ENCODE measurements at regions not wholly inside any gene's neighbourhood (a gene's known extent, or its start where the extent isn't known, plus 50 kb on each side); places are given as distances from the start of the nearest gene placed in this dataset.

DNA sequence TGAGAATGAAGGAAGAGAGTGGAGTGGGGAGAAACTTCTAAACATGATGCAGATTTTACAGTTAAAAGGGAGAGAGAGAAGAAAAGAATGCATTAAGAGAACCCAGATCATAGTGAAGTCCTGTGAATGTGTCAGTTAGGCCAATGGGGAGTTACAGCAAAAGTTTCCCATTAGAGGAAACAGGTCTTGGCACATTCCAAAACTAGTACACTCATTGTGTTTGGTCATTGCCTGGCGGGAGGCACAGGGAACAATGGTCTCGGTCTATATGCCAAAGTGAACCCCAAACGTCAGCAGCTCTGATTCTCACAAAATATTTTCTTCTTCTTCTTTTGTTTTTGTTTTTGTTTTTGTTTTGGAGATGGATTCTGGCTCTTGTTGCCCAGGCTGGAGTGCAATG is 284.5 kb upstream of the CTSO start:
- no peaks in the 10 kb centered on the region for H3K4me1 ChIP-seq (ENCODE audit: control insufficient read depth, insufficient read depth, low read length)
- H3K27ac ChIP-seq (ENCODE audit: low read length) = no peak overlapping the region
- ATAC-seq (no peak), DNase-seq (no peak)
- 88% methylated on average over 3 of the region's 3 CpGs for WGBS
- no peak overlapping the region for H3K4me3 ChIP-seq (ENCODE audit: low read length)
- H3K27me3 ChIP-seq (ENCODE audit: control insufficient read depth, insufficient read depth) = no peaks in the 10 kb centered on the region
- no peaks in the 10 kb centered on the region for H3K9me3 ChIP-seq (ENCODE audit: control insufficient read depth, low read length)
- intact Hi-C loops (cut with DNase I) = no loop called here

DNA sequence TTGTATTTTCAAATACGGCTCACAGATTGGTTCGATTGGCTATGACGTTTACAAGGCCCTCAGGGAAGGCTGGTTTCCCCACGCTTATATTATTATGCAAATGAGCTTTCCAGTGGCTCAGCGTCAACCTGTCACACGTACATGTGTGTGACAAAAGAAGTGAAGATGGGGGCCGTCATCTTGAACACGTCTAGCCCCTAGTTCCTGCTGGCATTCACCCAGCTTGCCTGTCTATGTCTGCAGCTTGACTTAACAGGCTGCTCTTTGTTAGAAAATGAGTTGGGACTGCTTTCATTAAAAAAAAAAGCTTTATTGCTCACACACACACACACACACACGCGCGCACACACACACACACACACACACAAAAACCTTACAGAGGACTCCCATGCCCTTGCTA is 283.6 kb upstream of the CTSO start:
- no peak overlapping the region for H3K27ac ChIP-seq (ENCODE audit: low read length)
- H3K4me1 ChIP-seq (ENCODE audit: control insufficient read depth, insufficient read depth, low read length) = no peaks in the 10 kb centered on the region
- ATAC-seq = no peak
- intact Hi-C loops (cut with DNase I) = no loop called here
- DNase-seq = no peak
- H3K4me3 ChIP-seq (ENCODE audit: low read length) = no peak overlapping the region
- no peaks in the 10 kb centered on the region for H3K27me3 ChIP-seq (ENCODE audit: control insufficient read depth, insufficient read depth)
- 62% methylated on average over 11 of the region's 11 CpGs for WGBS
- H3K9me3 ChIP-seq (ENCODE audit: control insufficient read depth, low read length) = no peaks in the 10 kb centered on the region

DNA sequence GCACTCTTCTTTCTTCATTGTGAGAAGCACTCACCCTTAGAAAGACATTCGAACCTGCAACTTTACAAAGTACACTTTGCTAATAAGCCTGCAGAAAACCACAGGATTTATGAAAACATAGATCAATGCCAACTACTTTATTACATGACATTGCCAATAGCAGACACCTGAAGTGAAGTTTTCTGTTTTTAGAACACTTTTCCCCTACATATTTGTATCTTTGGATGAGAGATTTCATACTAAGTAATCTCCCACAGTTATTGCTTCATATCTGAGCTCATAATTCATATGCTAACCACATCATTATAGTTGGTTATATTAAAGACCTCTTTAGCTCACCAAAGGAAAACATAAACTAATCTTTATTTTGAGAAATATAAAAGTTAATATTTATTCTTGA is 276.5 kb upstream of the CTSO start:
- intact Hi-C loops (cut with DNase I) = no loop called here
- Histone ChIP-seq H3K27ac (ENCODE audit: low read length) (no peak overlapping the region), H3K4me1 (ENCODE audit: control insufficient read depth, insufficient read depth, low read length) (no peaks in the 10 kb centered on the region), H3K27me3 (ENCODE audit: control insufficient read depth, insufficient read depth) (no peaks in the 10 kb centered on the region), H3K4me3 (ENCODE audit: low read length) (no peak overlapping the region), H3K9me3 (ENCODE audit: control insufficient read depth, low read length) (no peaks in the 10 kb centered on the region)
- WGBS = 72% methylated on average over 1 of the region's 1 CpG
- ATAC-seq = no peak
- DNase-seq = no peak

DNA sequence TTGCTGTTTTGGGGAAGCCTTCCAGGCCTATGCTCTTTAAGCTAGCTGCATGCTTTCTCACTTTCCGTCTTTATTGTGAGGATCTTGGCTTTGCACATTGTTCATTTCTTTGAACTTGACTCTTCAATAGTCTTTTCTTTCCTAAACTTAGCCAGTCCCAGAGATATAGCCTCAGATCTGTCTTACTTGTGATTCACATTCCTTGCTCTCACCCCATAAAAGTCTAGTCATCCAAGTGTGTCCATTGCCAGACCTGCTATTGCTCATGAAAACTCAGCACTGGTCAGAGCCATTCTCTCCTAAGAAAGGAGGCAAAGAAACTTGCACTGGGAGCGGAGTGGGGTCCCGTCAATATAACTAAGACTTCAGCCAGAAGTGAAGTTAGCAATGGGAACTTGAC is 275.0 kb upstream of the CTSO start:
- Histone ChIP-seq H3K9me3 (ENCODE audit: control insufficient read depth, low read length) (no peaks in the 10 kb centered on the region), H3K4me3 (ENCODE audit: low read length) (no peak overlapping the region), H3K27me3 (ENCODE audit: control insufficient read depth, insufficient read depth) (no peaks in the 10 kb centered on the region), H3K27ac (ENCODE audit: low read length) (no peak overlapping the region), H3K4me1 (ENCODE audit: control insufficient read depth, insufficient read depth, low read length) (no peaks in the 10 kb centered on the region)
- intact Hi-C loops (cut with DNase I) = no loop called here
- no peak for DNase-seq
- 85% methylated on average over 3 of the region's 3 CpGs for WGBS
- ATAC-seq = no peak

DNA sequence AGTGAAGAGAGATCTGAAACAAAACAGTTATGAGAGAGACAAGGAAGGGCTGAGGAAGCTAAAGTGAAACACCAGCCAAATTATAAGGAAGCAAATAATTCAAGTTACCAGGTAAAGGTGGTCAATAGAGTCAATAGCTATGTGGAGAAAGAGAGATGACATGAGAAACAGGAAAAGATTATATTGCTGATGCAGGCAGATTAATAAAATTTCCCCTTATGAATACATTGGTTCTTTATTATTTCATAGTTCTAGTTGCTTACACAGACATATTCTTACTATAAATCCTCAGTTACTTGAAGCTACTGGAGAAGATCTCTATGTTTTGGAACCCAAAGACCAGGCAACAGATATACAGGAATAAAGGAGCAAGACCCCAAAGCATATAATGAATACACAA is 273.7 kb upstream of the CTSO start:
- intact Hi-C loops (cut with DNase I) = no loop called here
- no peak for ATAC-seq
- no peaks in the 10 kb centered on the region for H3K4me1 ChIP-seq (ENCODE audit: control insufficient read depth, insufficient read depth, low read length)
- DNase-seq = no peak
- H3K4me3 ChIP-seq (ENCODE audit: low read length) = no peak overlapping the region
- no peaks in the 10 kb centered on the region for H3K9me3 ChIP-seq (ENCODE audit: control insufficient read depth, low read length)
- H3K27ac ChIP-seq (ENCODE audit: low read length) = no peak overlapping the region
- H3K27me3 ChIP-seq (ENCODE audit: control insufficient read depth, insufficient read depth) = no peaks in the 10 kb centered on the region

DNA sequence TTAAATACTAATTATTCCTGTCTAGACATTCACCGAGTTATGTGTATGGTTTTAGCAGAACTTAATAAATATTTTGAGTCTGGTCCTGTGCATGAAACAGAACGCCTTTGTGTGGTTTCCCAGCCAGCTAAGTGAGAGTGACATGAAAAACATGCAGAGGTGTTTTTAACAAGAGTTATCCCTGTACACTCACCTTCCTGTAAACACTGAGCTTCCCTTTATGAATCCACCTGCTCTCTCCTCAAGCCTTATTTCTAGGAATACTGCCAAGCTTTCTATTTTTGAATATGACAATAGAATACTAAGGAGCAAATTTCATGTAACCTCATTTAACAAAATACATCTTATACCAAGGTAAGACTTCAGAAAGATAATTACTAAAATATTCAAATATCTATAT is 270.3 kb upstream of the CTSO start:
- ATAC-seq = no peak

DNA sequence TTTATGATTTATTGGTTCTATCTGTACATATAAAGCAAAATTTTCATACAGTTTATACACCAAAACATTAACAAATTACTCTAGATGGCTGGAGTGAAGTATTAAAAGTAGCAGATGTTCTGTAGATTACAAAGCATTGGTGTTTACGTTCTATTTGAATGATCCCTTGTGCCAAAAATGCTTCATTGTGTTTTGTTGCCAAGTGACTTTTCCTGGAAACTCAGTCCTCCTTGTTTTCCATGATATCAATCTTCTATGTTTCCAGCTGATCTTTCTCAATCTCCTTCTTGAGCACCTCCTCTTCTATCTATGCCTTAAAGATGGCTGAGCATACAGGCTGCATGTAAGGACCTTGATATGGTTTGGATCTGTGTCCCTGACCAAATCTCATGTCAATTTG is 263.6 kb upstream of the CTSO start:
- H3K4me1 ChIP-seq (ENCODE audit: control insufficient read depth, insufficient read depth, low read length) = no peaks in the 10 kb centered on the region
- ATAC-seq = no peak
- WGBS = 37% methylated on average over 1 of the region's 1 CpG
- intact Hi-C loops (cut with DNase I) = no loop called here
- DNase-seq = no peak
- H3K27me3 ChIP-seq (ENCODE audit: control insufficient read depth, insufficient read depth) = no peaks in the 10 kb centered on the region
- no peak overlapping the region for H3K4me3 ChIP-seq (ENCODE audit: low read length)
- H3K9me3 ChIP-seq (ENCODE audit: control insufficient read depth, low read length) = no peaks in the 10 kb centered on the region
- no peak overlapping the region for H3K27ac ChIP-seq (ENCODE audit: low read length)

More for the DNA sequence above, 270.3 kb upstream of the CTSO start:
- intact Hi-C loops (cut with DNase I) = no loop called here
- 70% methylated on average over 2 of the region's 2 CpGs for WGBS
- no peaks in the 10 kb centered on the region for H3K27me3 ChIP-seq (ENCODE audit: control insufficient read depth, insufficient read depth)
- H3K4me3 ChIP-seq (ENCODE audit: low read length) = no peak overlapping the region
- H3K27ac ChIP-seq (ENCODE audit: low read length) = no peak overlapping the region
- H3K4me1 ChIP-seq (ENCODE audit: control insufficient read depth, insufficient read depth, low read length) = no peaks in the 10 kb centered on the region
- no peak for DNase-seq
- H3K9me3 ChIP-seq (ENCODE audit: control insufficient read depth, low read length) = no peaks in the 10 kb centered on the region

DNA sequence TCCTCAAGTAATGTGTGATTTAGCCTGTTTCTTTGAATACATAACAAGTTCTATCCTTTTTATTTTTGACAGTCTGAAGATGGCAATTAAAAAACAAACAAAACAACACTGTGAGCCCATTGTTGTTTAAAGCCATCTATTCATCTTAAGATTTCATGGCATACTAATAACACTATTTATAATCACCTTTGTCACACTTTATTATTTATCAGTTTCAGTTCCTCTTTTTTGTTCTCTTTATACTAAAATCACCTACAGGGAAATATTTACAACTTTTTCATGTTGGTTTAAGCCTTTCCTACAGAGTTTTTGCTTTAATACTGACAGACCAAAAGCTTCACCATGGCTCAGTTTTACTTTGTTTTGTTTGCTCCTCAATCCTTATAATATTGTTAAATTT is 247.4 kb upstream of the CTSO start:
- Histone ChIP-seq H3K4me1 (ENCODE audit: control insufficient read depth, insufficient read depth, low read length) (no peaks in the 10 kb centered on the region), H3K4me3 (ENCODE audit: low read length) (no peak overlapping the region), H3K27ac (ENCODE audit: low read length) (no peak overlapping the region), H3K9me3 (ENCODE audit: control insufficient read depth, low read length) (no peaks in the 10 kb centered on the region), H3K27me3 (ENCODE audit: control insufficient read depth, insufficient read depth) (no peaks in the 10 kb centered on the region)
- intact Hi-C loops (cut with DNase I) = no loop called here
- no peak for DNase-seq
- no peak for ATAC-seq

DNA sequence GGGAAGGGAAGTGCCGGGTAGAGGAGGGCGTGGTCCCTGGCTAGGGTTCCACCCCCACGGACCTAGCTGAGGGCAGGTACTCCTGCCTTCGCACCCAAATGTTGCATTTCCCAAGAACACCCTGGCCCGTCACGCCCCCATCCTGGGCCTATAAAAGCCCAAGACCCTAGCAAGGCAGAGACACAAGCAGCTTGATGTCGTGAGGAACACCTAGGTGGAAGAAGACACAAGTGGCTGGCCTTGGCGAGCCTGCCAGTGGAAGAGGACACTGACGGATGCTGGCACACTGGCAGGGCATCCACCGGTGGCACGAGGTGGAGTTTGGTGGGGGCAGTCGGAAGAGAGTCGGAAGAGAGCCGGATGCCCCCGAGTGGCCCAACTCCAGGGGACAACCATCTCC is 244.8 kb upstream of the CTSO start:
- intact Hi-C loops (cut with DNase I) = no loop called here
- Histone ChIP-seq H3K4me1 (ENCODE audit: control insufficient read depth, insufficient read depth, low read length) (no peaks in the 10 kb centered on the region), H3K4me3 (ENCODE audit: low read length) (no peak overlapping the region), H3K9me3 (ENCODE audit: control insufficient read depth, low read length) (no peaks in the 10 kb centered on the region), H3K27ac (ENCODE audit: low read length) (no peak overlapping the region), H3K27me3 (ENCODE audit: control insufficient read depth, insufficient read depth) (no peaks in the 10 kb centered on the region)
- DNase-seq = peak in 2 of 3 donors; percentile 25 to 36
- WGBS = 93% methylated on average over 15 of the region's 15 CpGs
- ATAC-seq = no peak

DNA sequence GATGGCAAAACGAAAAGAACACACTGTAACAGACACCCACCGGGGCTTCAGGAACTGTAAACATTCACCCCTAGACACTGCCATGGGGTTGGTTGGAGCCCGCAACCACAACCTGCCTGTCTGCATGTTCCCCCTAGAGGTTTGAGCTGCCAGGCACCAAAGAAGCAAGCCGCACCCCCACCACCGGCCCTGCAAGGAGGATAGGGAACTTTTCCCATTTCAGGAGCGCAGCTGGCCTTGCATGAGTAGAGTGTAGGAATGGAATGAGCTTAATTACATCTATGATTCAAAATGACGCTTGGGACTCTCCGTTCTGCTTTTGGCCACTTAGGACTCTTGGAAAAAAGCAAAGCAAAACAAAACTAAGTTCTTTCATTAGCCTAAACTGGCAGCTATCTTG is 243.6 kb upstream of the CTSO start:
- DNase-seq (no peak), ATAC-seq (no peak)
- Histone ChIP-seq H3K27me3 (ENCODE audit: control insufficient read depth, insufficient read depth) (no peaks in the 10 kb centered on the region), H3K4me1 (ENCODE audit: control insufficient read depth, insufficient read depth, low read length) (no peaks in the 10 kb centered on the region), H3K9me3 (ENCODE audit: control insufficient read depth, low read length) (no peaks in the 10 kb centered on the region), H3K4me3 (ENCODE audit: low read length) (no peak overlapping the region), H3K27ac (ENCODE audit: low read length) (no peak overlapping the region)
- 84% methylated on average over 8 of the region's 8 CpGs for WGBS
- intact Hi-C loops (cut with DNase I) = no loop called here

DNA sequence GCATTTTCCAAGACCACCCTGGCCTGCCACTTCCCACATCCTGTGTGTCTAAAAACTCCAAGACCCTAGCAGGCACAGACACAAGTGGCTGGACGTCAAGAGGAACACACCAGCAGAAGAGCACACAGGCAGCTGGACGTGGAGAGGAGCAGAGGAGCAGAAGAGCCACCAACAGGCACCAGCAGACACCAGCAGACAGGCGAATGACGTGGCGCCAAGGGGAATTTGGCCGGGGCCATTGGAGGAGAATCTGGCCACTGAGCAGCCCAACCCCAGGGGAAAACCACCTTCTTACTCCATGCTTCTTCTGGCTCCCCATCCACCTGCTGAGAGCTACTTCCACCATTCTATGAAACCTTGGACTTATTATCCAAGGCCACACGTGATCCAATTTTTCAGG is 243.1 kb upstream of the CTSO start:
- WGBS = 90% methylated on average over 7 of the region's 7 CpGs

DNA sequence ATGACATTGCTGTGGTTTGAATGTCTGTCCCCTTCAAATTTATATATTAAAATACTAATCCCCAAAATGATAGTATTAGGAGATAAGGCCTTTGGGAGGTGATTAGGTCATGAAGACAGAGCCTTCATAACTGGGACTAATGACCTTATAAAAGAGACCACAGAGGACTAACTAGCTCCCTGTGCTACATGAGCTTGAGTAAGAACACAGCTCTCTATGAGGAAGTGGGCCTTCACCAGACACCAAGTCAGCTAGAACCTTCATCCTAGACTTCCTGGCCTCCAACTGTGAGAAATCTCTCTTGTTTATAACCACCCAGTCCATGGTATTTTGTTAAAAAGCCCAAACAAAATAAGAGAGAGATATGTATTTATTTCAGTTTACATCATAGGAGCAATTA is 242.2 kb upstream of the CTSO start:
- Histone ChIP-seq H3K4me1 (ENCODE audit: control insufficient read depth, insufficient read depth, low read length) (no peaks in the 10 kb centered on the region), H3K27me3 (ENCODE audit: control insufficient read depth, insufficient read depth) (no peaks in the 10 kb centered on the region), H3K27ac (ENCODE audit: low read length) (no peak overlapping the region), H3K9me3 (ENCODE audit: control insufficient read depth, low read length) (no peaks in the 10 kb centered on the region), H3K4me3 (ENCODE audit: low read length) (no peak overlapping the region)
- no peak for DNase-seq
- ATAC-seq = no peak
- intact Hi-C loops (cut with DNase I) = no loop called here

More for the DNA sequence above, 243.1 kb upstream of the CTSO start:
- Histone ChIP-seq H3K4me3 (ENCODE audit: low read length) (no peak overlapping the region), H3K27me3 (ENCODE audit: control insufficient read depth, insufficient read depth) (no peaks in the 10 kb centered on the region), H3K9me3 (ENCODE audit: control insufficient read depth, low read length) (no peaks in the 10 kb centered on the region), H3K4me1 (ENCODE audit: control insufficient read depth, insufficient read depth, low read length) (no peaks in the 10 kb centered on the region), H3K27ac (ENCODE audit: low read length) (no peak overlapping the region)
- intact Hi-C loops (cut with DNase I) = no loop called here
- no peak for ATAC-seq
- DNase-seq = no peak

Measured in right cardiac atrium (tissue), 5 donors.